K562 (cell line): ENCODE measurements at regions not wholly inside any gene's neighbourhood (a gene's known extent, or its start where the extent isn't known, plus 50 kb on each side); places are given as distances from the start of the nearest gene placed in this dataset.

Experiments
- ATAC-seq: fragments of 200-7000 bp; cut with Tn5 transposase; 3 replicates; pipeline ENCODE4 v1.9.1; 2020; ENCODE audit warnings: moderate library complexity
- BruUV-seq: library from RNA; stranded (reverse); fragments of 400-500 nt; replicated peaks from 2 replicates; lab custom pipeline; 2021; lab: Mats Ljungman, UMichigan
- CTCF ChIA-PET: fragments of 300-600 bp; formaldehyde crosslinking; extraction: SDS; loops from one replicate; lab custom pipeline; 2021; ENCODE audit warnings: low intra/inter-chr PET ratio; lab: Yijun Ruan, JAX
- POLR2A ChIA-PET: fragments of 300-600, 350-650 bp; sonication (Branson Sonifier 250); formaldehyde crosslinking; extraction: SDS; loops from one replicate; lab custom pipeline; 2021; ENCODE audit warnings: antibody characterized with exemption, inconsistent platforms; lab: Yijun Ruan, JAX
- DNase-seq, 4 experiments: peaks; one replicate each; pipeline versions ENCODE4 v3.0.0 to v3.0.0-alpha.2; 2011 to 2018; ENCODE audit warnings: low spot score in 3 of 4, mixed read lengths in 3 of 4; ENCODE audit errors: extremely low read depth in 1 of 4
- FAIRE-seq: peaks from 2 replicates; lab custom pipeline; 2011; peaks lifted over from hg19 to GRCh38; lab: Jason Lieb, UNC
- H2AFZ ChIP-seq: 2 replicates; pipeline ENCODE4 v1.6.0; 2011; ENCODE audit warnings: low read depth, low read length, control low read depth, inconsistent platforms
- H3K27ac ChIP-seq: fragments of 200-600 bp; 3 replicates; pipeline ENCODE4 v1.8.0; 2011; ENCODE audit warnings: low read depth, mild to moderate bottlenecking, control low read depth, inconsistent platforms, low read length, moderate library complexity, mixed read lengths; ENCODE audit errors: extremely low read depth
- H3K27me3 ChIP-seq, 2 experiments: fragments of 300-600 bp in 1 of 2; 2 replicates in 1 of 2; 3 replicates in 1 of 2; pipeline versions ENCODE4 v1.6.0 to v1.8.0; 2011; ENCODE audit warnings: inconsistent platforms in 2 of 2, low read length in 2 of 2, mild to moderate bottlenecking in 1 of 2, mixed read lengths in 1 of 2, moderate library complexity in 1 of 2; ENCODE audit not compliant: control insufficient read depth in 2 of 2, insufficient read depth in 2 of 2
- H3K36me3 ChIP-seq: fragments of 300-600 bp; 3 replicates; pipeline ENCODE4 v1.8.0; 2011; ENCODE audit warnings: mild to moderate bottlenecking, low read length, inconsistent platforms; ENCODE audit not compliant: control insufficient read depth, insufficient read depth
- H3K4me1 ChIP-seq, 2 experiments: fragments of 200-600 bp in 1 of 2; replicated peaks in 1 of 2; 2 replicates in 1 of 2; 3 replicates in 1 of 2; pipeline versions ENCODE4 v1.5.1 to v1.8.0; 2011; ENCODE audit warnings: inconsistent platforms in 2 of 2, low read length in 2 of 2, mild to moderate bottlenecking in 1 of 2, mixed read lengths in 1 of 2, moderate library complexity in 1 of 2; ENCODE audit not compliant: control insufficient read depth in 2 of 2, insufficient read depth in 2 of 2
- H3K4me2 ChIP-seq: 2 replicates; pipeline ENCODE4 v1.6.1; 2011; ENCODE audit warnings: low read length, control low read depth, inconsistent platforms, mixed read lengths; ENCODE audit not compliant: insufficient read depth
- H3K4me3 ChIP-seq: fragments of 200-600 bp; sonication (generic), shearing (Covaris generic); 2 replicates; pipeline ENCODE4 v1.5.1; 2016; ENCODE audit warnings: control low read depth, inconsistent platforms
- H3K79me2 ChIP-seq: fragments of 200-600 bp; 3 replicates; pipeline ENCODE4 v1.8.0; 2011; ENCODE audit warnings: low read length, inconsistent platforms; ENCODE audit not compliant: control insufficient read depth, insufficient read depth
- H3K9ac ChIP-seq, 2 experiments: 2 replicates each; pipeline versions ENCODE4 v1.6.0 to v1.6.1; 2011; ENCODE audit warnings: low read depth in 2 of 2, low read length in 2 of 2, control low read depth in 1 of 2, inconsistent platforms in 1 of 2, mild to moderate bottlenecking in 1 of 2, mixed read lengths in 1 of 2; ENCODE audit not compliant: insufficient read depth in 1 of 2
- H3K9me1 ChIP-seq: one replicate; pipeline ENCODE4 v1.6.0; 2011; ENCODE audit warnings: inconsistent platforms, mild to moderate bottlenecking, low read length, moderate library complexity; ENCODE audit not compliant: control insufficient read depth, insufficient read depth
- H3K9me3 ChIP-seq: replicated peaks from 2 replicates; pipeline ENCODE4 v1.5.1; 2011; ENCODE audit warnings: low read depth, low read length, inconsistent platforms; ENCODE audit not compliant: control insufficient read depth, insufficient read depth
- H4K20me1 ChIP-seq: replicated peaks from 2 replicates; pipeline ENCODE4 v1.6.1; 2011; ENCODE audit warnings: low read length, inconsistent platforms, mixed read lengths; ENCODE audit not compliant: control insufficient read depth, insufficient read depth
- CREM ChIP-seq: IDR thresholded peaks from 2 replicates; pipeline ENCODE4 v1.6.1; 2014; ENCODE audit warnings: antibody characterized with exemption, low read depth
- FOXA1 ChIP-seq: fragments of 450-650 bp; IDR thresholded peaks from 2 replicates; pipeline ENCODE4 v1.6.1; 2016; ENCODE audit warnings: mild to moderate bottlenecking, borderline replicate concordance
- NBN ChIP-seq: fragments of 450-650 bp; IDR thresholded peaks from 2 replicates; pipeline ENCODE4 v1.6.1; 2016; ENCODE audit warnings: low read depth, mild to moderate bottlenecking
- NR2C1 ChIP-seq, 2 experiments: fragments of 450-650 bp; IDR thresholded peaks; 2 replicates each; pipeline ENCODE4 v1.6.1; 2017; ENCODE audit warnings: mild to moderate bottlenecking in 2 of 2, antibody characterized with exemption in 1 of 2, inconsistent platforms in 1 of 2, missing compliant biosample characterization in 1 of 2, missing genetic modification characterization in 1 of 2
- ZNF134 ChIP-seq: fragments of 250-450 bp; sonication (Bioruptor Pico); conservative IDR thresholded peaks from 2 replicates; pipeline ENCODE4 v1.4.0; 2020
- WGBS: fragments of 100-300 bp; shearing (Covaris generic); methylation state at CpG from one replicate; pipeline ENCODE4 v1.1.6; 2016; ENCODE audit warnings: low coverage, mixed read lengths; ENCODE audit not compliant: insufficient coverage; ENCODE audit errors: missing lambda C conversion rate; 5-methylcytosine and 5-hydroxymethylcytosine counted together
- in situ Hi-C: fragments of 300-500 bp; cut with MboI; formaldehyde crosslinking; loops from 4 replicates; pipeline ENCODE4 v1.15.0; 2018; ENCODE audit warnings: inconsistent platforms, mixed read lengths
- intact Hi-C: fragments of 100-400 bp; cut with micrococcal nuclease; formaldehyde crosslinking; loops from 2 replicates; pipeline ENCODE4 v1.14.2; 2022
- TF ChIP-seq, protein P1 (sequence below): fragments of 450-650 bp; IDR thresholded peaks from 2 replicates; pipeline ENCODE4 v1.6.1; 2016; ENCODE audit warnings: borderline replicate concordance

DNA sequence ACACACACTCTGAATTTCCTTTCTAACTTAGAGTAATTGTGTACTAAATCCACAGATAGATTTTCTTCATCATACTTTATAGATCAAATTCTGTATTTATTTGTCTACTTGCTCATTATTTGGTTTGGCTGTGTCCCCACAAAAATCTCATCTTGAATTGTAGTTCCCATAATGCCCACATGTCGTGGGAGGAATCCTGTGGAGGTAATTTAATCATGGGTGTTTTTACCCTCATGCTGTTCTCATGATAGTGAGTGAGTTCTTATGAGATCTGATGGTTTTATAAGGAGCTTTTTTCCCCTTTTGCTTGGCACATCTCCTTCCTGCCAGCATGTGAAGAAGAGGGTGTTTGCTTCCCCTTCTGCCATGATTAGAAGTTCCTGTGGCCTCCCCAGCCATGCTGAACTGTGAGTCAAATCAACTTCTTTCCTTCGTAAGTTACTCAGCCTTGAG, 198.3 kb upstream of the TGFBR2 start:
- POLR2A ChIA-PET: no interaction called here
- no peaks in the 10 kb centered on the region for H3K36me3 ChIP-seq
- H3K27ac ChIP-seq: no peak overlapping the region
- no peaks in the 10 kb centered on the region for H3K9me3 ChIP-seq
- H2AFZ ChIP-seq: no peak overlapping the region
- CTCF ChIA-PET: no interaction called here
- no peaks in the 10 kb centered on the region for H3K9me1 ChIP-seq
- intact Hi-C loops (no loop called here), in situ Hi-C loops (no loop called here)
- no peaks in the 10 kb centered on the region for H3K27me3 ChIP-seq
- BruUV-seq: no TSS peak
- DNase-seq (no peak), FAIRE-seq (no peak), ATAC-seq (no peak)
- no peaks in the 10 kb centered on the region for H4K20me1 ChIP-seq
- H3K79me2 ChIP-seq: no peaks in the 10 kb centered on the region
- TF ChIP-seq FOXA1 (no peak), ZNF134 (CRISPR knock-in tag) (no peak), NBN (no peak), CREM (no peak), NR2C1 (IDR thresholded peaks at IDR 0.05) (no peak), NR2C1 (tag; IDR thresholded peaks at IDR 0.05) (no peak)
- TF ChIP-seq, protein P1, sequence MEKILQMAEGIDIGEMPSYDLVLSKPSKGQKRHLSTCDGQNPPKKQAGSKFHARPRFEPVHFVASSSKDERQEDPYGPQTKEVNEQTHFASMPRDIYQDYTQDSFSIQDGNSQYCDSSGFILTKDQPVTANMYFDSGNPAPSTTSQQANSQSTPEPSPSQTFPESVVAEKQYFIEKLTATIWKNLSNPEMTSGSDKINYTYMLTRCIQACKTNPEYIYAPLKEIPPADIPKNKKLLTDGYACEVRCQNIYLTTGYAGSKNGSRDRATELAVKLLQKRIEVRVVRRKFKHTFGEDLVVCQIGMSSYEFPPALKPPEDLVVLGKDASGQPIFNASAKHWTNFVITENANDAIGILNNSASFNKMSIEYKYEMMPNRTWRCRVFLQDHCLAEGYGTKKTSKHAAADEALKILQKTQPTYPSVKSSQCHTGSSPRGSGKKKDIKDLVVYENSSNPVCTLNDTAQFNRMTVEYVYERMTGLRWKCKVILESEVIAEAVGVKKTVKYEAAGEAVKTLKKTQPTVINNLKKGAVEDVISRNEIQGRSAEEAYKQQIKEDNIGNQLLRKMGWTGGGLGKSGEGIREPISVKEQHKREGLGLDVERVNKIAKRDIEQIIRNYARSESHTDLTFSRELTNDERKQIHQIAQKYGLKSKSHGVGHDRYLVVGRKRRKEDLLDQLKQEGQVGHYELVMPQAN: no peak
- no peak overlapping the region for H3K4me3 ChIP-seq
- no peak overlapping the region for H3K9ac ChIP-seq
- H3K4me2 ChIP-seq: no peak overlapping the region
- WGBS: 0% methylated on average over 2 of the region's 2 CpGs
- no peaks in the 10 kb centered on the region for H3K4me1 ChIP-seq
